Epithelial cell of proximal tubule (primary cell): ENCODE measurements at regions not wholly inside any gene's neighbourhood (a gene's known extent, or its start where the extent isn't known, plus 50 kb on each side); places are given as distances from the start of the nearest gene placed in this dataset.
"Not testable (repeated sequence)": the region's sequence is repeated elsewhere in the genome, so short reads cannot be mapped to it uniquely, and the experiment has no call there.

Experiments used
- DNase-seq: peaks from one replicate; pipeline ENCODE4 v3.0.0-alpha.2; 2011; ENCODE audit warnings: low read depth
- H3K4me3 ChIP-seq: 2 replicates; pipeline ENCODE4 v1.5.1; 2011; ENCODE audit warnings: low read depth, mild to moderate bottlenecking, low read length
- TF ChIP-seq, protein P1 (sequence below): conservative IDR thresholded peaks from 2 replicates; pipeline ENCODE4 v1.5.1; 2012; ENCODE audit warnings: low read depth, mild to moderate bottlenecking, low read length

DNA sequence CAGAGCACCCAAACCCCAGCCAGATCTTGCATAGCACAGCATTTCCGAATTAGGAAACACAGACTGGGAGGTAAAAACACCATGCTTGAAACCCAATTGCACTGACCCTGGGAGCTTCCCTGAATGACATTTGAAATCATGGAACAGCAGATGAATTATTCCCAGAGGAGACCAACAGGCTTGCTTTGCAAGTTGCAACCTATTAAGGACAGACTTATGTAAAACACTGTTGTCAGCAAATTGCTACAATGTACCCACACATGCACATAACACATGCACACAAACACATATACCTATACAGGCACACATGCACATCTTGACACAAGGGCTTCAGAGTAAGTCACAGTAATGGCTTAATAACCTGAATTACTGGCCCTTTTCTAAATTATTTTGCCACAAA lies 984.8 kb downstream of the DNAH5 start:
- TF ChIP-seq, protein P1, sequence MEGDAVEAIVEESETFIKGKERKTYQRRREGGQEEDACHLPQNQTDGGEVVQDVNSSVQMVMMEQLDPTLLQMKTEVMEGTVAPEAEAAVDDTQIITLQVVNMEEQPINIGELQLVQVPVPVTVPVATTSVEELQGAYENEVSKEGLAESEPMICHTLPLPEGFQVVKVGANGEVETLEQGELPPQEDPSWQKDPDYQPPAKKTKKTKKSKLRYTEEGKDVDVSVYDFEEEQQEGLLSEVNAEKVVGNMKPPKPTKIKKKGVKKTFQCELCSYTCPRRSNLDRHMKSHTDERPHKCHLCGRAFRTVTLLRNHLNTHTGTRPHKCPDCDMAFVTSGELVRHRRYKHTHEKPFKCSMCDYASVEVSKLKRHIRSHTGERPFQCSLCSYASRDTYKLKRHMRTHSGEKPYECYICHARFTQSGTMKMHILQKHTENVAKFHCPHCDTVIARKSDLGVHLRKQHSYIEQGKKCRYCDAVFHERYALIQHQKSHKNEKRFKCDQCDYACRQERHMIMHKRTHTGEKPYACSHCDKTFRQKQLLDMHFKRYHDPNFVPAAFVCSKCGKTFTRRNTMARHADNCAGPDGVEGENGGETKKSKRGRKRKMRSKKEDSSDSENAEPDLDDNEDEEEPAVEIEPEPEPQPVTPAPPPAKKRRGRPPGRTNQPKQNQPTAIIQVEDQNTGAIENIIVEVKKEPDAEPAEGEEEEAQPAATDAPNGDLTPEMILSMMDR = no peak
- DNase-seq = no peak
- no peak overlapping the region for H3K4me3 ChIP-seq

DNA sequence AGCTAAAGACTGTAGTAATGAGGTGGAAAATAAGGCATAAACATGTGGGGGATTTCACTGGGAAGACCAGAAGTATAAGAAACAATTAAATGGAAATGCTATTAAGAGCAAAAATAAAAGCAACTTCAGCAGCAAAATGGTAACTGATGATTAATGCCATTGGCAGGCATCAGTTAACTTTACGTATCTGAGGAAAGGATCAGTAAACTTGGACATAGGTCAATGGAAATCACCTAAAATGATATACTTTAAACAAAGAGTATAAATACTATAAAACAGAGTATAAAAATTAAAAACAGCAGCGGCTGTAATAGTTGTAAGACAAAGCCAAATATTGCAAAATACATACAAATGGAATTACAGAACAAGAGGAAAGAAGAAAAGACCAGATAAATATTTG lies 992.1 kb downstream of the DNAH5 start:
- TF ChIP-seq, protein P1 = no peak
- no peak overlapping the region for H3K4me3 ChIP-seq
- DNase-seq = no peak

DNA sequence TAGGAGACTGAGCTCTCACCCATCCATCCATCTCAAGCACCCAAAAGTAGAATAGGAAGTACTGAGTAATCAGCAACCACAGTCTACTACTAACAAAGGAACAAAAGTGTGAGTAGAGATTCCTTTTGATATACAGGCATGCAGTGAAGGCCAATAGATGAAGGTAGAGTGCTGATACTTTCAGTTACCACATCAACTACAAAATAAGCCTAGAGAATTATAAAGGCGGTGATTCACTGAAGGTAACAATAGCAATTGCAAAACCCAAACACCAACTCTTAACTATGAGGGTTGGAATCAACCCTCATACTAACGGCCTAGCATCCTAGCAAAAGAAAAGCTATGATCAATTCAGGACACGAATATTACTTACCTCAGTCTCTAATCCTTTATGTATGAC lies 992.6 kb downstream of the DNAH5 start:
- DNase-seq = no peak
- TF ChIP-seq, protein P1 = no peak
- no peak overlapping the region for H3K4me3 ChIP-seq

DNA sequence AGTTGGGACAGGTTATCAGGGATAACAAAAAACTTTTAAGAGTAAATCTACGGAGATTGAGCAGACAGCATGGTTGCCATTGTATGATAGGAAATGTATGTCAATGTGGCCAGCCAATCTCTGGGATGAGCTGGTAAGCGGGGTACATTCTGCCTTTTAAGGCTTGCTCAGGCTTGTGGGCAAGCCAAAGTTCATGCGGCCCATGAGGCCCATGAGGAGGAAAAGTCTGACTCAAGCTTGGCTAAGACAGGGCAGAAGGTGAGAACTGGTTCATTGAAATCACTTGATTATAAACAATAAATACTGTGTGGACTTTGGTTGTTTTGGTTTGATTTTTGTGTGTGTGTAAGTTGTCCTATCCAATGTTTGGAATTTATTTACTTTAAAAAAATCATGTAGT lies 997.1 kb downstream of the DNAH5 start:
- TF ChIP-seq, protein P1 = no peak

DNA sequence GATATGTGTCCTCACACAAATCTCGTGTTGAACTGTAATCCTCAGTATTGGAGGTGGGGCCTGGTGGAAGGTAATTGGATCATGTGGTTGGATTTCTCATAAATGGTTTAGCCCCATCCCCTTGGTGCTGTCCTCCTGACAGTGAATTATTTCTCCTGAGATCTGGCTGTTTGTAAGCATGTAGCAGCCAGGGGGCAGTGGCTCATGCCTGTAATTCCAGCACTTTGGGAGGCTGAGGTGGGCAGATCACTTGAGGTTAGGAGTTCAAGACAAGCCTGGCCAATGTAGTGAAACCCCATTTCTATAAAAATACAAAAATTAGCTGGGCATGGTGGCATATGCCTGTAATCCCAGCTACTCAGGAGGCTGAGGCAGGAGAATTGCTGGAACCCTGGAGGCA lies 999.0 kb downstream of the DNAH5 start:
- DNase-seq, H3K4me3 ChIP-seq: not testable (repeated sequence)

More for the DNA sequence above, 997.1 kb downstream of the DNAH5 start:
- DNase-seq = no peak
- H3K4me3 ChIP-seq = no peak overlapping the region

DNA sequence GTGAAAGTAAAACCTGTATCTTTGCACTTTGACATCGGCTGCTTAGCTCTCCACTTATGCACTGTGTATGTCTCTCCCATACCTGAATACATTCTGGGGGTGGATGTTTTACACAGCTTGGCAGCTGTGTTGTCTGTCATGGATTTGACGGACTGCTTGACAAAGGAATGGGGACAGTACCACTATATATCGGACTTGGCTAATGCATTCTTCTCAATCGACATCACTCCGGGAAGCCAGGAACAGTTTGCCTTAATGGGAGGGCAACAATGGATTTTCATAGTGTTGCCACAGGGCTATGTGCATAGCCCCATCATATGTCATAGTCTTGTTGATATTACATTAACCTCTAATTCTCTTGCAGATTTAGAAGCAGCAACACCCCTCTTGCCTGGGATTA lies 1008.3 kb downstream of the DNAH5 start:
- no peak overlapping the region for H3K4me3 ChIP-seq
- no peak for DNase-seq
- TF ChIP-seq, protein P1 = no peak

DNA sequence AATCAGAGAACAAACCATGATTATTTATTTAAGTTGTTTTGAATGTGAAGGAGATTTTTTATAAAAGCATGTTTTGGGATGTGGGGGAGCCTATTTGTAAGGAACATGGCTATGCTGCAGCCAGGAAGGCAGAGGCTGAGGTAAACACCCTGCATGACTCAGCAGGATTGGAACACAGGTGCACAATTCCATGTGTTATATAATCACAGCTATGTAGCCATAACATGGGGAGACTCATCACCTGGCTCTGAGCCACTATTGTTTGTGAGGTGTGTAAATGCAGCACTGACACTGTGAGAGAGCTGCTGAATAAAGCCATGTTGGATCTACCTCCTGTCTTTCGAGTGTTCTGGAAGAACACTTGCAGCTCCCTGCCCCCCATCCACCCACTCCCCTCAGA lies 1009.8 kb downstream of the DNAH5 start:
- TF ChIP-seq, protein P1 = no peak
- peak; percentile 4 for DNase-seq

DNA sequence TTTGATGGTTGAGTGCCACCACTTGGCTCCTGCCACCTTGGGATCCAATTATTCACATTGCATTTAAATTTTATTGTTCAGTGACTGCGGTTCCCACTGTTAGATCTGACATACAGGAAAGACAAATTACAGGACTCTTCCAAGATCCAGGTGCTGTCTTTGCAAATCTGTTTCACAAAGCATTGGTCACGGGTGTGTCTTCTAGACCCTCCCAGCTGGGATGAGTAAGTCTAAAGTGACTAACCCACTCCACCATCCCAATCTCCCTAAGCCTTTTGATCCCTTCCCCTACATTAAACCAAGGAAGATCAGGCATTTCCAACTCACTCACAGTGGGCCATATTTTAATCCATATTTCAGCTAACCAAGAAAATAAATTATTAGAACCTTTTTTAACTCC lies 1016.3 kb upstream of the CTNND2 start:
- TF ChIP-seq, protein P1 = no peak
- H3K4me3 ChIP-seq = no peak overlapping the region
- no peak for DNase-seq

More for the DNA sequence above, 1009.8 kb downstream of the DNAH5 start:
- H3K4me3 ChIP-seq = no peak overlapping the region
